Gastroesophageal sphincter (tissue), 3 donors: ENCODE measurements at regions not wholly inside any gene's neighbourhood (a gene's known extent, or its start where the extent isn't known, plus 50 kb on each side); places are given as distances from the start of the nearest gene placed in this dataset.

Experiments
- EP300 ChIP-seq: sonication (generic); formaldehyde crosslinking; IDR thresholded peaks from one replicate; pipeline ENCODE4 v1.6.1; 2017; ENCODE audit warnings: antibody characterized with exemption, mild to moderate bottlenecking
- POLR2A ChIP-seq, 2 donors: fragments of 450-650 bp; IDR thresholded peaks; one replicate each; pipeline ENCODE4 v1.6.1; 2017; ENCODE audit warnings: antibody characterized with exemption in 2 of 2, mild to moderate bottlenecking in 2 of 2, moderate library complexity in 1 of 2
- POLR2AphosphoS5 ChIP-seq: sonication (generic); formaldehyde crosslinking; IDR thresholded peaks from one replicate; pipeline ENCODE4 v1.6.1; 2017; ENCODE audit warnings: antibody characterized with exemption
- TF ChIP-seq, protein P1 (sequence below), 4 experiments: fragments of 200-600 bp in 2 of 4; fragments of 450-650 bp in 2 of 4; sonication (generic) in 1 of 4; IDR thresholded peaks; one replicate each; pipeline ENCODE4 v1.5.1; 2017 to 2019; ENCODE audit warnings: antibody characterized with exemption in 4 of 4, mild to moderate bottlenecking in 2 of 4, moderate library complexity in 2 of 4

DNA sequence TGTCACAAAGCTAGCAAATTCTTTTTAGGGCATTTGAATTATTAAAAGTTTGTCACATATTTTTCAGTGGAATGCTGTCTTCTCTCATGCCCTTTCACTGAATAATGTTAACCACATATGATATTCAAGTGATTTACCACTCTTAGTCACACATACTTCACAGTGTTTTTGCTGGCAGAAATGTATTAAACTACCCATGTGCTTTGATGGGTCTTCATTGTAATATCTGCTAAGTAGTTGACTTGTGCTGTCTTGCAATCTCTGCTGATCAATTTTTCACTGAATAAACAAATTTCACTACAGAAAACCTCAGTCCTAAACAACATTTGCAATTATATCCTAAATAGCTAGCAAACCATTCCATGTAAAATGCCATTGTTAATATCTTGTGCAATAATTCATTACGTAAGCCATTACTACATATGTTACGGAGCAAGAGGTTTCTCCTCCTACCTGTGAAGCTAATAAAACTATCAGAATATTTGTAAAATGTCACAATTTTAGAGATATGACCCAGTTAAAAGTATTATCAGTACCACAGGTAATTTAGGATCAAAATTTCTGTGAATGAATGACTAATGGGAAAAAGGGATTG, 64.6 kb upstream of the LMO3 start:
- TF ChIP-seq, protein P1, sequence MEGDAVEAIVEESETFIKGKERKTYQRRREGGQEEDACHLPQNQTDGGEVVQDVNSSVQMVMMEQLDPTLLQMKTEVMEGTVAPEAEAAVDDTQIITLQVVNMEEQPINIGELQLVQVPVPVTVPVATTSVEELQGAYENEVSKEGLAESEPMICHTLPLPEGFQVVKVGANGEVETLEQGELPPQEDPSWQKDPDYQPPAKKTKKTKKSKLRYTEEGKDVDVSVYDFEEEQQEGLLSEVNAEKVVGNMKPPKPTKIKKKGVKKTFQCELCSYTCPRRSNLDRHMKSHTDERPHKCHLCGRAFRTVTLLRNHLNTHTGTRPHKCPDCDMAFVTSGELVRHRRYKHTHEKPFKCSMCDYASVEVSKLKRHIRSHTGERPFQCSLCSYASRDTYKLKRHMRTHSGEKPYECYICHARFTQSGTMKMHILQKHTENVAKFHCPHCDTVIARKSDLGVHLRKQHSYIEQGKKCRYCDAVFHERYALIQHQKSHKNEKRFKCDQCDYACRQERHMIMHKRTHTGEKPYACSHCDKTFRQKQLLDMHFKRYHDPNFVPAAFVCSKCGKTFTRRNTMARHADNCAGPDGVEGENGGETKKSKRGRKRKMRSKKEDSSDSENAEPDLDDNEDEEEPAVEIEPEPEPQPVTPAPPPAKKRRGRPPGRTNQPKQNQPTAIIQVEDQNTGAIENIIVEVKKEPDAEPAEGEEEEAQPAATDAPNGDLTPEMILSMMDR (IDR thresholded peaks at IDR 0.05), result no peak
- TF ChIP-seq POLR2A (IDR thresholded peaks at IDR 0.05) (no peak), POLR2AphosphoS5 (no peak), EP300 (no peak)
